Stomach (tissue), 4 donors: ENCODE measurements at regions not wholly inside any gene's neighbourhood (a gene's known extent, or its start where the extent isn't known, plus 50 kb on each side); places are given as distances from the start of the nearest gene placed in this dataset.

Experiments
- CTCF ChIP-seq, 7 experiments: fragments of 450-650 bp in 4 of 7; fragments of 200-600 bp in 3 of 7; sonication (generic) in 3 of 7; IDR thresholded peaks; one replicate each; pipeline ENCODE4 v1.5.1; 2016 to 2019; ENCODE audit warnings: antibody characterized with exemption in 7 of 7, control low read depth in 2 of 7, mild to moderate bottlenecking in 1 of 7
- EP300 ChIP-seq: sonication (generic); formaldehyde crosslinking; IDR thresholded peaks from one replicate; pipeline ENCODE4 v1.6.1; 2017; ENCODE audit warnings: antibody characterized with exemption
- POLR2A ChIP-seq, 4 donors: fragments of 450-650 bp; IDR thresholded peaks; one replicate each; pipeline ENCODE4 v1.6.1; 2016; ENCODE audit warnings: antibody characterized with exemption in 4 of 4, control low read depth in 2 of 4, mild to moderate bottlenecking in 1 of 4, moderate library complexity in 1 of 4

GRCh38 chr9:134560654-134561053 lies 80.9 kb upstream of the COL5A1 start:
- TF ChIP-seq CTCF (IDR thresholded peaks at IDR 0.05) (no peak), POLR2A (IDR thresholded peaks at IDR 0.05) (no peak), EP300 (no peak)
